Astrocyte (in vitro differentiated cells and primary cell): ENCODE measurements at regions not wholly inside any gene's neighbourhood (a gene's known extent, or its start where the extent isn't known, plus 50 kb on each side); places are given as distances from the start of the nearest gene placed in this dataset.
A peak's percentile ranks its signal among the peaks of the same experiment; 100 is the strongest.

Experiments used
- DNase-seq: peaks from one replicate; pipeline ENCODE4 v3.0.0-alpha.2; 2010; ENCODE audit warnings: low read depth
- FAIRE-seq: peaks from 2 replicates; lab custom pipeline; 2011; peaks lifted over from hg19 to GRCh38; lab: Jason Lieb, UNC
- H2AFZ ChIP-seq: 2 replicates; pipeline ENCODE4 v1.6.0; 2012; ENCODE audit warnings: low read depth, low read length, inconsistent platforms
- H3K27ac ChIP-seq: 2 replicates; pipeline ENCODE4 v1.5.1; 2011; ENCODE audit warnings: low read depth, low read length, inconsistent platforms
- H3K27me3 ChIP-seq: 2 replicates; pipeline ENCODE4 v1.6.0; 2011; ENCODE audit warnings: low read length, inconsistent platforms; ENCODE audit not compliant: insufficient read depth
- H3K36me3 ChIP-seq: 2 replicates; pipeline ENCODE4 v1.5.1; 2011; ENCODE audit warnings: low read length, inconsistent platforms; ENCODE audit not compliant: insufficient read depth
- H3K4me1 ChIP-seq: 2 replicates; pipeline ENCODE4 v1.5.1; 2011; ENCODE audit warnings: low read length, inconsistent platforms; ENCODE audit not compliant: insufficient read depth
- H3K4me2 ChIP-seq: 2 replicates; pipeline ENCODE4 v1.6.0; 2012; ENCODE audit warnings: low read length, inconsistent platforms
- H3K4me3 ChIP-seq: 2 replicates; pipeline ENCODE4 v1.5.1; 2011; ENCODE audit warnings: low read depth, mild to moderate bottlenecking, low read length, inconsistent platforms; ENCODE audit not compliant: insufficient read depth
- H3K79me2 ChIP-seq: 2 replicates; pipeline ENCODE4 v1.6.0; 2012; ENCODE audit warnings: mild to moderate bottlenecking, low read length, inconsistent platforms; ENCODE audit not compliant: insufficient read depth
- H3K9ac ChIP-seq: 2 replicates; pipeline ENCODE4 v1.6.0; 2012; ENCODE audit warnings: mild to moderate bottlenecking, low read length, inconsistent platforms
- H3K9me3 ChIP-seq: 2 replicates; pipeline ENCODE4 v1.5.1; 2012; ENCODE audit warnings: low read depth, mild to moderate bottlenecking, low read length, inconsistent platforms; ENCODE audit not compliant: insufficient read depth
- H4K20me1 ChIP-seq: 2 replicates; pipeline ENCODE4 v1.6.0; 2012; ENCODE audit warnings: low read length, inconsistent platforms; ENCODE audit not compliant: insufficient read depth
- H3K27ac Mint-ChIP-seq: one replicate; pipeline ENCODE4 v1.8.0; 2021; ENCODE audit warnings: mild to moderate bottlenecking, mixed read lengths; ENCODE audit not compliant: unreplicated experiment
- H3K27me3 Mint-ChIP-seq: one replicate; pipeline ENCODE4 v1.8.0; 2021; ENCODE audit warnings: low read depth, mixed read lengths; ENCODE audit not compliant: unreplicated experiment
- H3K36me3 Mint-ChIP-seq: one replicate; pipeline ENCODE4 v1.8.0; 2021; ENCODE audit warnings: low read depth, mixed read lengths; ENCODE audit not compliant: unreplicated experiment
- H3K4me1 Mint-ChIP-seq: one replicate; pipeline ENCODE4 v1.8.0; 2021; ENCODE audit warnings: low read depth, mixed read lengths; ENCODE audit not compliant: unreplicated experiment
- H3K4me3 Mint-ChIP-seq: one replicate; pipeline ENCODE4 v1.8.0; 2021; ENCODE audit warnings: mild to moderate bottlenecking, moderate library complexity, mixed read lengths; ENCODE audit not compliant: unreplicated experiment
- H3K9me3 Mint-ChIP-seq: one replicate; pipeline ENCODE4 v1.8.0; 2021; ENCODE audit warnings: mild to moderate bottlenecking, mixed read lengths; ENCODE audit not compliant: unreplicated experiment
- CTCF ChIP-seq: IDR thresholded peaks from 2 replicates; pipeline ENCODE4 v1.5.1; 2011; ENCODE audit warnings: low read depth, mild to moderate bottlenecking, inconsistent platforms, low read length, moderate library complexity; ENCODE audit not compliant: insufficient read depth
- EZH2 ChIP-seq: IDR thresholded peaks from 2 replicates; pipeline ENCODE4 v1.6.1; 2012; ENCODE audit warnings: mild to moderate bottlenecking, low read length, inconsistent platforms; ENCODE audit not compliant: insufficient read depth

GRCh38 chr20:4095639-4096038 is 53.0 kb upstream of the SMOX start:
- Histone ChIP-seq H3K27ac (no peak overlapping the region), H2AFZ (no peak overlapping the region), H3K4me2 (no peak overlapping the region), H3K4me3 (no peak overlapping the region), H3K27me3 (no peaks in the 10 kb centered on the region), H3K36me3 (no peaks in the 10 kb centered on the region), H3K79me2 (no peaks in the 10 kb centered on the region), H3K9ac (no peak overlapping the region), H3K4me1 (peaks cover 15% of the 10 kb centered on the region), H4K20me1 (no peaks in the 10 kb centered on the region), H3K9me3 (no peaks in the 10 kb centered on the region)
- Mint-ChIP-seq H3K36me3 (no peaks in the 10 kb centered on the region), H3K9me3 (peaks cover 7% of the 10 kb centered on the region), H3K4me1 (peaks cover 7% of the 10 kb centered on the region), H3K27me3 (no peaks in the 10 kb centered on the region), H3K4me3 (no peak overlapping the region), H3K27ac (no peak overlapping the region)
- FAIRE-seq, result no peak
- DNase-seq, result no peak
- TF ChIP-seq EZH2 (no peak), CTCF (no peak)

GRCh38 chr20:4091490-4092479 is 56.8 kb upstream of the SMOX start:
- Mint-ChIP-seq H3K36me3 (no peaks in the 10 kb centered on the region), H3K27me3 (no peaks in the 10 kb centered on the region), H3K4me3 (no peak overlapping the region), H3K4me1 (peaks cover 13% of the 10 kb centered on the region), H3K9me3 (peaks cover 7% of the 10 kb centered on the region), H3K27ac (peak overlapping the region; percentile 83)
- Histone ChIP-seq H2AFZ (peak overlapping the region; percentile 50), H3K9me3 (no peaks in the 10 kb centered on the region), H3K79me2 (no peaks in the 10 kb centered on the region), H3K9ac (peak overlapping the region; percentile 86), H3K36me3 (no peaks in the 10 kb centered on the region), H4K20me1 (no peaks in the 10 kb centered on the region), H3K4me2 (peak overlapping the region; percentile 51), H3K4me1 (peaks cover 16% of the 10 kb centered on the region), H3K4me3 (no peak overlapping the region), H3K27me3 (no peaks in the 10 kb centered on the region), H3K27ac (peak overlapping the region; percentile 96)
- TF ChIP-seq EZH2 (no peak), CTCF (peak; percentile 60)
- no peak for DNase-seq
- no peak for FAIRE-seq
